Fibroblast of lung (primary cell): ENCODE measurements at regions not wholly inside any gene's neighbourhood (a gene's known extent, or its start where the extent isn't known, plus 50 kb on each side); places are given as distances from the start of the nearest gene placed in this dataset.

ENCODE experiments used
- CTCF ChIP-seq, 2 donors: IDR thresholded peaks in 1 of 2; conservative IDR thresholded peaks in 1 of 2; 1 replicate in 1 of 2; 2 replicates in 1 of 2; pipeline ENCODE4 v1.5.1; 2011 to 2012; ENCODE audit warnings: low read length in 2 of 2, control low read depth in 1 of 2, inconsistent platforms in 1 of 2, low read depth in 1 of 2, mild to moderate bottlenecking in 1 of 2
- EZH2 ChIP-seq: IDR thresholded peaks from 2 replicates; pipeline ENCODE4 v1.5.1; 2012; ENCODE audit warnings: low read length, control low read depth, mild to moderate bottlenecking; ENCODE audit errors: missing control alignments

DNA sequence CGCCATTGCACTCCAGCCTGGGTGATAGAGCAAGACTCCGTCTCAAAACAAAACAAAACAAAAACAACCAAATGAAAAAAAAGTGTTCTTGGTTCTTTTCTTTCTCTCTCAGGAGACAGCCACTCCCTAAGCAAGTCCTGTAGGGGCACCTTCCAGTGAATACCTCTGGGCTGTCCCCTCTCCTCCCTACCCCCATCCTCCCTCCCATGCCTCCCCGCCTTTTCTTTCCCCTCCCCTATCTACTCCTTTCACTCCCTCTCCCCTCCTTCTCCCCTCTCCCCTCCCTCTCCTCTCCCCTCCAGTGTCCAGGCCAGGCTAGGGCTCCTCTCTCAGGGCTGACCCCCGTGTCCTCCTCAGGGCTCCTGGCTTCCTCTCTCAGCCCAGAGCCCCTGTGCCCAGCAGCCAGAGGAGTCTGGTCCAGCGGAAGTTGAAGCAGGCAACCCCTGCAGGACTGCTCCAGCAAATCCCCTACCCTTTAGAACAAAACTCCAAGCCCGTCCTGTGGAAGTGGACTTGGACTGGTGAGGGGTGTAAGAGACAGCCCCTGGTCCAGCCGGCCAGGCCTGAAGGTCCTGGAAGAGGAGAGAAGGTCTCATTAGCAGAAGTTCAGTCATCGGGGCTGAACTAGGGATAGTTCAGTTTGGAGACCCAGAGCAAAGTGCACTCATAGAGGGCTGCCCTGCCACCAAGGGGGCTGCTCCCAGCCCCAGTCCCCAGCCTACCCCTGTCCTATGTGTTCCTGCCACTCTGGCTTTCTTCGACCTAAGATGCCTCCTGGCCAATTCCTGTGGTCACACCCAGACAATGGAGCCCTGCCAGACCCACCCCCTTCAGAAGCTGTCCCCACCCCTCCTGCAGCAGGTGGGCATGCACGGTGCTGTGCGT lies 79.8 kb upstream of the IQSEC1 start:
- TF ChIP-seq CTCF (conservative IDR thresholded peaks at IDR 0.05 in 1 of 2, IDR thresholded peaks at IDR 0.05 in 1 of 2; ENCODE audit: low read depth in 1 of 2, low read length in 2 of 2) = no peak
- no peak for TF ChIP-seq EZH2
